ENCODE measurements at regions not wholly inside any gene's neighbourhood (a gene's known extent, or its start where the extent isn't known, plus 50 kb on each side); places are given as distances from the start of the nearest gene placed in this dataset.
A peak's percentile ranks its signal among the peaks of the same experiment; 100 is the strongest.

GRCh38 chr17:34780438-34780837 is 180.8 kb downstream of the CCT6B start:
- no peak for DNase-seq (ENCODE audit: low read depth in 2 of 3, low spot score in 2 of 3)

- no peak for DNase-seq (ENCODE audit: low read depth in 2 of 3, low spot score in 2 of 3)
These were observed 184.5 kb downstream of the CCT6B start for GRCh38 chr17:34776456-34777443.

GRCh38 chr17:34773036-34773435 is 188.2 kb downstream of the CCT6B start:
- no peak for DNase-seq (ENCODE audit: low read depth in 2 of 3, low spot score in 2 of 3)

- DNase-seq (ENCODE audit: low read depth in 2 of 3, low spot score in 2 of 3) = no peak
These were observed 189.4 kb downstream of the CCT6B start for GRCh38 chr17:34771891-34772290.

- no peak for DNase-seq (ENCODE audit: low read depth in 2 of 3, low spot score in 2 of 3)
These were observed 190.7 kb downstream of the CCT6B start for GRCh38 chr17:34770586-34770985.

- DNase-seq (ENCODE audit: low read depth in 2 of 3, low spot score in 2 of 3) = no peak
These were observed 190.5 kb downstream of the TMEM132E start for GRCh38 chr17:34769899-34770298.

- DNase-seq (ENCODE audit: low read depth in 2 of 3, low spot score in 2 of 3) = no peak
These were observed 189.7 kb downstream of the TMEM132E start for GRCh38 chr17:34769049-34769448.

GRCh38 chr17:34765291-34765690 is 185.9 kb downstream of the TMEM132E start:
- no peak for DNase-seq (ENCODE audit: low read depth in 2 of 3, low spot score in 2 of 3)

GRCh38 chr17:34764716-34765115 is 185.3 kb downstream of the TMEM132E start:
- DNase-seq (ENCODE audit: low read depth in 2 of 3, low spot score in 2 of 3) = no peak

GRCh38 chr17:34763728-34764665 is 184.6 kb downstream of the TMEM132E start:
- DNase-seq (ENCODE audit: low read depth in 2 of 3, low spot score in 2 of 3) = no peak

GRCh38 chr17:34762078-34762477 is 182.7 kb downstream of the TMEM132E start:
- no peak for DNase-seq (ENCODE audit: low read depth in 2 of 3, low spot score in 2 of 3)

- DNase-seq (ENCODE audit: low read depth in 2 of 3, low spot score in 2 of 3) = no peak
These were observed 182.3 kb downstream of the TMEM132E start for GRCh38 chr17:34761646-34762045.

GRCh38 chr17:34760931-34761495 is 181.6 kb downstream of the TMEM132E start:
- no peak for DNase-seq (ENCODE audit: low read depth in 2 of 3, low spot score in 2 of 3)

GRCh38 chr17:34758718-34759117 is 179.3 kb downstream of the TMEM132E start:
- peak in 1 of 3 donors; percentile 13 for DNase-seq (ENCODE audit: low read depth in 2 of 3, low spot score in 2 of 3)

GRCh38 chr17:34758316-34758715 is 178.9 kb downstream of the TMEM132E start:
- DNase-seq (ENCODE audit: low read depth in 2 of 3, low spot score in 2 of 3) = no peak

GRCh38 chr17:34757611-34758010 is 178.2 kb downstream of the TMEM132E start:
- DNase-seq (ENCODE audit: low read depth in 2 of 3, low spot score in 2 of 3) = no peak

GRCh38 chr17:34757106-34757505 is 177.7 kb downstream of the TMEM132E start:
- DNase-seq (ENCODE audit: low read depth in 2 of 3, low spot score in 2 of 3) = no peak

GRCh38 chr17:34756637-34757021 is 177.2 kb downstream of the TMEM132E start:
- no peak for DNase-seq (ENCODE audit: low read depth in 2 of 3, low spot score in 2 of 3)

GRCh38 chr17:34755981-34756636 is 176.7 kb downstream of the TMEM132E start:
- DNase-seq (ENCODE audit: low read depth in 2 of 3, low spot score in 2 of 3) = no peak

- no peak for DNase-seq (ENCODE audit: low read depth in 2 of 3, low spot score in 2 of 3)
These were observed 176.0 kb downstream of the TMEM132E start for GRCh38 chr17:34755371-34755770.

Data from hematopoietic multipotent progenitor cell (in vitro differentiated cells).